ENCODE measurements at regions not wholly inside any gene's neighbourhood (a gene's known extent, or its start where the extent isn't known, plus 50 kb on each side); places are given as distances from the start of the nearest gene placed in this dataset.

- TF ChIP-seq, protein P1, sequence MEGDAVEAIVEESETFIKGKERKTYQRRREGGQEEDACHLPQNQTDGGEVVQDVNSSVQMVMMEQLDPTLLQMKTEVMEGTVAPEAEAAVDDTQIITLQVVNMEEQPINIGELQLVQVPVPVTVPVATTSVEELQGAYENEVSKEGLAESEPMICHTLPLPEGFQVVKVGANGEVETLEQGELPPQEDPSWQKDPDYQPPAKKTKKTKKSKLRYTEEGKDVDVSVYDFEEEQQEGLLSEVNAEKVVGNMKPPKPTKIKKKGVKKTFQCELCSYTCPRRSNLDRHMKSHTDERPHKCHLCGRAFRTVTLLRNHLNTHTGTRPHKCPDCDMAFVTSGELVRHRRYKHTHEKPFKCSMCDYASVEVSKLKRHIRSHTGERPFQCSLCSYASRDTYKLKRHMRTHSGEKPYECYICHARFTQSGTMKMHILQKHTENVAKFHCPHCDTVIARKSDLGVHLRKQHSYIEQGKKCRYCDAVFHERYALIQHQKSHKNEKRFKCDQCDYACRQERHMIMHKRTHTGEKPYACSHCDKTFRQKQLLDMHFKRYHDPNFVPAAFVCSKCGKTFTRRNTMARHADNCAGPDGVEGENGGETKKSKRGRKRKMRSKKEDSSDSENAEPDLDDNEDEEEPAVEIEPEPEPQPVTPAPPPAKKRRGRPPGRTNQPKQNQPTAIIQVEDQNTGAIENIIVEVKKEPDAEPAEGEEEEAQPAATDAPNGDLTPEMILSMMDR (IDR thresholded peaks at IDR 0.05) = no peak
- TF ChIP-seq POLR2A (IDR thresholded peaks at IDR 0.05) = no peak
- no peak for TF ChIP-seq POLR2AphosphoS5 (IDR thresholded peaks at IDR 0.05)
Measured at GRCh38 chr7:37504801-37505200, 56.1 kb upstream of the ELMO1 start.

Measured in breast epithelium (tissue), 3 donors.